GM20000 (cell line): ENCODE measurements at regions not wholly inside any gene's neighbourhood (a gene's known extent, or its start where the extent isn't known, plus 50 kb on each side); places are given as distances from the start of the nearest gene placed in this dataset.
A peak's percentile ranks its signal among the peaks of the same experiment; 100 is the strongest.

Experiments used
- DNase-seq: peaks from one replicate; pipeline ENCODE4 v3.0.0; 2012; ENCODE audit warnings: low spot score
- CTCF ChIP-seq: IDR thresholded peaks from 2 replicates; pipeline ENCODE4 v1.5.1; 2012; ENCODE audit warnings: mild to moderate bottlenecking, control low read depth; ENCODE audit errors: extremely low read depth, missing control alignments

GRCh38 chr10:123287594-123288247 is 133.5 kb downstream of the BUB3 start:
- peak; percentile 42 for DNase-seq
- TF ChIP-seq CTCF, result no peak

- DNase-seq, result no peak
- no peak for TF ChIP-seq CTCF
Observed at GRCh38 chr10:123289432-123289831, 135.2 kb downstream of the BUB3 start.

- no peak for DNase-seq
- no peak for TF ChIP-seq CTCF
Observed at GRCh38 chr10:123294109-123294508, 139.9 kb downstream of the BUB3 start.

GRCh38 chr10:123294886-123295285 is 140.7 kb downstream of the BUB3 start:
- no peak for TF ChIP-seq CTCF
- no peak for DNase-seq

GRCh38 chr10:123295644-123296043 is 141.4 kb downstream of the BUB3 start:
- no peak for TF ChIP-seq CTCF
- no peak for DNase-seq

GRCh38 chr10:123297175-123297574 is 143.0 kb downstream of the BUB3 start:
- DNase-seq, result no peak
- no peak for TF ChIP-seq CTCF

- no peak for TF ChIP-seq CTCF
- DNase-seq, result no peak
Observed at GRCh38 chr10:123298583-123298982, 144.4 kb downstream of the BUB3 start.
